ENCODE measurements at regions not wholly inside any gene's neighbourhood (a gene's known extent, or its start where the extent isn't known, plus 50 kb on each side); places are given as distances from the start of the nearest gene placed in this dataset.

DNA sequence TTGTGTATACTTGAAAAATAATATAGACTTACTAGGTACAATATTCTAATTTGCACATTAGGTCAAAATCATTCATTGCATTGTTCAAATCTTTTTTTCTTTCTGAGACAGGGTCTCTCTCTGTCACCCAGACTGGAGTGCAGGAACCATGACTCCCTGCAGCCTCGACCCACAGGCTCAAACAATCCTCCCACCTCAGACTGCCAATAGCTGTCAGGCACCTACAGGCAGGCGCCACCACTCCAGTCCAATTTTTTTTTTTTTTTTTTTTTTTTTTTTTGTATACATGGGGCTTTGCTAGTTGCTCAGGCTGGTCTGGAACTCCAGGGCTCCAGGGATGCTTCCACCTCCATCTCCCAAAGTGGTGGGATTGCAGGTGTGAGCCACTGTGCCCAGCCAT is 656.9 kb downstream of the KCNT2 start:
- TF ChIP-seq, protein P1, sequence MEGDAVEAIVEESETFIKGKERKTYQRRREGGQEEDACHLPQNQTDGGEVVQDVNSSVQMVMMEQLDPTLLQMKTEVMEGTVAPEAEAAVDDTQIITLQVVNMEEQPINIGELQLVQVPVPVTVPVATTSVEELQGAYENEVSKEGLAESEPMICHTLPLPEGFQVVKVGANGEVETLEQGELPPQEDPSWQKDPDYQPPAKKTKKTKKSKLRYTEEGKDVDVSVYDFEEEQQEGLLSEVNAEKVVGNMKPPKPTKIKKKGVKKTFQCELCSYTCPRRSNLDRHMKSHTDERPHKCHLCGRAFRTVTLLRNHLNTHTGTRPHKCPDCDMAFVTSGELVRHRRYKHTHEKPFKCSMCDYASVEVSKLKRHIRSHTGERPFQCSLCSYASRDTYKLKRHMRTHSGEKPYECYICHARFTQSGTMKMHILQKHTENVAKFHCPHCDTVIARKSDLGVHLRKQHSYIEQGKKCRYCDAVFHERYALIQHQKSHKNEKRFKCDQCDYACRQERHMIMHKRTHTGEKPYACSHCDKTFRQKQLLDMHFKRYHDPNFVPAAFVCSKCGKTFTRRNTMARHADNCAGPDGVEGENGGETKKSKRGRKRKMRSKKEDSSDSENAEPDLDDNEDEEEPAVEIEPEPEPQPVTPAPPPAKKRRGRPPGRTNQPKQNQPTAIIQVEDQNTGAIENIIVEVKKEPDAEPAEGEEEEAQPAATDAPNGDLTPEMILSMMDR (conservative IDR thresholded peaks at IDR 0.05; ENCODE audit: low read length) = no peak
- no peak for TF ChIP-seq EZH2phosphoT487 (IDR thresholded peaks at IDR 0.05; ENCODE audit: borderline replicate concordance, low read depth, low read length)
